D721Med (cell line): ENCODE measurements at regions not wholly inside any gene's neighbourhood (a gene's known extent, or its start where the extent isn't known, plus 50 kb on each side); places are given as distances from the start of the nearest gene placed in this dataset.
A peak's percentile ranks its signal among the peaks of the same experiment; 100 is the strongest.
"Not testable (repeated sequence)": the region's sequence is repeated elsewhere in the genome, so short reads cannot be mapped to it uniquely, and the experiment has no call there.

ENCODE experiments used
- DNase-seq: peaks from one replicate; pipeline ENCODE4 v3.0.0; 2011; ENCODE audit warnings: low spot score; ENCODE audit not compliant: insufficient read length
- FAIRE-seq: peaks from 2 replicates; lab custom pipeline; 2011; peaks lifted over from hg19 to GRCh38; lab: Jason Lieb, UNC
- CTCF ChIP-seq: IDR thresholded peaks from 2 replicates; pipeline ENCODE4 v1.5.1; 2012; ENCODE audit warnings: mild to moderate bottlenecking, control low read depth; ENCODE audit not compliant: insufficient read depth; ENCODE audit errors: missing control alignments

- DNase-seq (no peak), FAIRE-seq (no peak)
- TF ChIP-seq CTCF, result no peak
Observed at GRCh38 chr2:57698392-57698791, 348.2 kb upstream of the VRK2 start.

GRCh38 chr2:57698935-57699449 is 347.6 kb upstream of the VRK2 start:
- no peak for FAIRE-seq
- no peak for DNase-seq
- TF ChIP-seq CTCF, result no peak

- no peak for DNase-seq
Observed at GRCh38 chr2:57701391-57701791, 345.2 kb upstream of the VRK2 start.

GRCh38 chr2:57703407-57703806 is 343.2 kb upstream of the VRK2 start:
- DNase-seq (no peak), FAIRE-seq (no peak)
- no peak for TF ChIP-seq CTCF

More at GRCh38 chr2:57701391-57701791, 345.2 kb upstream of the VRK2 start:
- FAIRE-seq, result no peak
- TF ChIP-seq CTCF, result no peak

GRCh38 chr2:57707794-57708193 is 338.8 kb upstream of the VRK2 start:
- DNase-seq, FAIRE-seq: not testable (repeated sequence)

- FAIRE-seq (no peak), DNase-seq (no peak)
- TF ChIP-seq CTCF, result no peak
Observed at GRCh38 chr2:57711991-57712390, 334.6 kb upstream of the VRK2 start.

- TF ChIP-seq CTCF, result peak; percentile 85
- FAIRE-seq (peak; percentile 48), DNase-seq (no peak)
Observed at GRCh38 chr2:57720728-57721627, 325.6 kb upstream of the VRK2 start.
